Left cardiac atrium (tissue), 4 donors: ENCODE measurements at regions not wholly inside any gene's neighbourhood (a gene's known extent, or its start where the extent isn't known, plus 50 kb on each side); places are given as distances from the start of the nearest gene placed in this dataset.
"Not testable (repeated sequence)": the region's sequence is repeated elsewhere in the genome, so short reads cannot be mapped to it uniquely, and the experiment has no call there.

ENCODE experiments used
- ATAC-seq, 2 donors: fragments of 200-7000 bp; cut with Tn5 transposase; one replicate each; pipeline ENCODE4 v1.9.1; 2020; ENCODE audit warnings: mild to moderate bottlenecking in 2 of 2, moderate library complexity in 2 of 2
- DNase-seq: peaks from one replicate; pipeline ENCODE4 v3.0.0-alpha.2; 2020
- intact Hi-C, 2 donors: fragments of 100-400 bp; cut with DNase I; formaldehyde crosslinking; loops; one replicate each; pipeline versions ENCODE4 v1.14.1 to v1.15.1; 2022 to 2023
- donor health status: DM: no; HTN: yes; CAD: no.
- donor health status: DM: no; HTN: yes; CAD: no; lungs with severe emphysema.
- donor health status: DM: yes; HTN: yes; CAD: no.
- donor health status: Dilated cardiomyopathy.

GRCh38 chr11:112644410-112645131 lies 316.6 kb upstream of the NCAM1 start:
- intact Hi-C loops, result no loop called here
- DNase-seq (no peak), ATAC-seq (no peak)

DNA sequence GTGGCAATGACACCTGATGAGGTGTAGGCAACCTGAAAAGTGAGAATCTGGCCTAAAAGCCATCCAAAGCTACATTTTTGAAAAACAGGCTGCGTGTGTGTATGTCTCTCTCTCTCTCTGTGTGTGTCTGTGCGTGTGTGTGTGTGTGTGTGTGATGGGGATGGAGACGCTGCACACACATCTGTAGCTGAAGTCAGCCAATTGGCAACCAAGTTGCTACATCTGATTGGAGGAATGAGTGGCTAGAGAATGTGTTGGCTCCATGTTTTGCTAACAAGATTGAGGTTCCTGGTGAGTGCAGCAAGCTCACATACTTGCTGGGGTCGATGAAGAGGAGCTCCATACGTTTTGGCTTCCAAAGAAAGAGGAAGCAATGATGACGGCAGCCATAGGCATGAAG lies 311.4 kb upstream of the NCAM1 start:
- DNase-seq (no peak), ATAC-seq (no peak)
- intact Hi-C loops, result loop anchor here in 1 of 2 donors (10.0 kb wide), 3 partner anchors 105 to 305 kb away; no protein-coding TSS in a partner anchor

- DNase-seq (no peak), ATAC-seq (peak; percentile 81)
- intact Hi-C loops, result loop anchor here in 1 of 2 donors (10.0 kb wide), 3 partner anchors 104 to 304 kb away; no protein-coding TSS in a partner anchor
Measured at GRCh38 chr11:112650527-112650926, 310.7 kb upstream of the NCAM1 start.

- intact Hi-C loops, result loop anchor here in 1 of 2 donors (10.0 kb wide), 3 partner anchors 103 to 303 kb away; no protein-coding TSS in a partner anchor
- ATAC-seq (peak in 1 of 2 donors; percentile 32), DNase-seq (no peak)
Measured at GRCh38 chr11:112651386-112651785, 309.8 kb upstream of the NCAM1 start.

DNA sequence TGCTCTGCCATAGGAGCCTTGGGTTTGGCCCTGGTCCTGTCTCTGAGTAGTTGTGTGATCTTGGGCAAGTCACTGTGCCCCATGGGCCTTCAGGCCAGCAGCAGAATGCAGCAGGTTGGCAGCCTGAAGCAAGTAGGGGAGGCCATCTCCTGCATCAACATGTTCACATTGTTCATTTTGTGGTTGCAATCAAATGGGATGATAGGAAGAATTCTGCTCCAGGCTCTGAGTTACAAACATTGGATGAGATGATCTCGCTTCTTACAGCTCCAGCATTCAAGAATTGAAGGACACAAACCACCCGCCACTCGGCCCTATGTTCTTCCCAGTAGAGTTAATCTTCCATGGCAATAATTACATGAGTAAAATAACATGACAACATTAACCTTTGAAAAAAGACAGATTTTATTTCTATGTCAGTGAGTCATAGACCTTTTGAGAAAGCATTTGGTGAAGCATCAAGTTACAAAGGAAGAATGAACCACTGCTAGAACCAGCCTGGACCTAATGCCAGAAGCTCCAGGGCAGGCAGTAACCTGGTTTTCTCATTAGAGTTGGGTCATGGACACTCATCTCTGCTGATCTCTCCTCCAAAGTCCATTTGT lies 308.3 kb upstream of the NCAM1 start:
- intact Hi-C loops, result loop anchor here in 1 of 2 donors (10.0 kb wide), 3 partner anchors 102 to 302 kb away; no protein-coding TSS in a partner anchor
- DNase-seq, result no peak
- no peak for ATAC-seq

GRCh38 chr11:112655371-112655770 lies 305.8 kb upstream of the NCAM1 start:
- DNase-seq, result peak; percentile 82
- peak; percentile 74 to 82 for ATAC-seq
- intact Hi-C loops, result loop anchor here in 1 of 2 donors (10.0 kb wide), 3 partner anchors 99 to 299 kb away; no protein-coding TSS in a partner anchor

- DNase-seq, result no peak
- peak in 1 of 2 donors; percentile 20 for ATAC-seq
- intact Hi-C loops, result loop anchor here in 1 of 2 donors (10.0 kb wide), 3 partner anchors 98 to 298 kb away; no protein-coding TSS in a partner anchor
Measured at GRCh38 chr11:112656772-112657428, 304.3 kb upstream of the NCAM1 start.

- ATAC-seq (peak; percentile 69 to 83), DNase-seq (peak; percentile 46)
- intact Hi-C loops, result loop anchor here in 1 of 2 donors (10.0 kb wide), 3 partner anchors 96 to 296 kb away; no protein-coding TSS in a partner anchor
Measured at GRCh38 chr11:112658431-112658878, 302.8 kb upstream of the NCAM1 start.

- ATAC-seq, result no peak
- intact Hi-C loops, result no loop called here
- DNase-seq, result no peak
Measured at GRCh38 chr11:112661146-112661545, 300.1 kb upstream of the NCAM1 start.

GRCh38 chr11:112661571-112661970 lies 299.6 kb upstream of the NCAM1 start:
- DNase-seq (no peak), ATAC-seq (no peak)
- intact Hi-C loops, result no loop called here

GRCh38 chr11:112662554-112662953 lies 298.7 kb upstream of the NCAM1 start:
- intact Hi-C loops, result no loop called here
- ATAC-seq, result no peak
- DNase-seq, result no peak

DNA sequence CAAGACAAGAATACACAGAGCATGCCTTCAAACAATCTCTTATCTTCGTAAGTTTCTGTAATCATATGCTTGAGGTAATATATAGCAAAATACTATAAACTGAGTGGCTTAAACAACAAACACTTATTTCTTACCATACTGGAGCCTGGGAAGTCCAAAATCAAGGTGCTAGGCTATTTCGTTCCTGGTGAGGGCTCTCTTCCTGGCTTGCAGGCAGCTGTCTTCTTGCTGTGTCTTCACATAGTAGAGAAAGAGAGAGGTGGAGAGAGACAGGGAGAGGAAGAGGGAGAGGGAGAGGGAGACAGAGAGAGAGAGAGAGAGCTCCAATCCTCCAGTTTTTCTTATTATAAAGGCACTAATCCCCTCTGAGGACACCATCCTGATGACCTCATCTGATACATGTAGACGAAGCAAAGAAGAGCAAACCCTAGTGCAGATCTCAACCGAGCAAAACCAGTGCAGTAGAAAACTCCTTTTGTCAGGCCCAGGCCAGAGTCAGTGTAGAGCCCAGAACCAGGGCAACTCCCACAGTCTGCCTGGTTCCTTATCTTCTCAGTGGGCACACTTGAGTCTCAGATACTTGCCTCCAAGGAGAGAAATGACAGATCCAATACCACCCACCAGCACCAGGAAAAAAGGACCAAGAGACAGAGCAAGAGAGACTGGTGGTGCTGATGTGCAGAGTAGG lies 297.1 kb upstream of the NCAM1 start:
- DNase-seq, result no peak
- ATAC-seq, result no peak
- intact Hi-C loops, result no loop called here

DNA sequence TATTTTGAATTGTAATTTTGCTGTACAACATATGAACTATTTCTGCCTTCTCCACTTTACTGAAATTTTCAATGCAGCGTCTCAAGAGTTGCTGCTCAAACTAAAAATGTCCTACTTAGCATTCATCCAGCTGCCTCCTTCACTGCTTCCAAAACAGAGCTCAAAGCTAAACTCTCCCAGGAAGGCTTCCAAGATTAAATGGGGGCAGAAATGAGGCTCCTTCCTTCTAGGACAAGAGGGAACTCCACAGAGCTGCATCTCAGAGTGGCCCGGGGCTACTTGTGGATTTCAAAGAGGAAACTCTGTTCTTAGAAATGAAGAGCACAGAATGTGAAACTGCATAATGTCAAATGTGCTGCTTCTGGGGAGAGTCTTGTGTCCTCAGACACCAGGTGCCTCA lies 295.9 kb upstream of the NCAM1 start:
- intact Hi-C loops, result no loop called here
- no peak for ATAC-seq

GRCh38 chr11:112666253-112666652 lies 295.0 kb upstream of the NCAM1 start:
- DNase-seq (no peak), ATAC-seq (no peak)
- intact Hi-C loops, result no loop called here

More for the DNA sequence above, 295.9 kb upstream of the NCAM1 start:
- DNase-seq, result no peak

DNA sequence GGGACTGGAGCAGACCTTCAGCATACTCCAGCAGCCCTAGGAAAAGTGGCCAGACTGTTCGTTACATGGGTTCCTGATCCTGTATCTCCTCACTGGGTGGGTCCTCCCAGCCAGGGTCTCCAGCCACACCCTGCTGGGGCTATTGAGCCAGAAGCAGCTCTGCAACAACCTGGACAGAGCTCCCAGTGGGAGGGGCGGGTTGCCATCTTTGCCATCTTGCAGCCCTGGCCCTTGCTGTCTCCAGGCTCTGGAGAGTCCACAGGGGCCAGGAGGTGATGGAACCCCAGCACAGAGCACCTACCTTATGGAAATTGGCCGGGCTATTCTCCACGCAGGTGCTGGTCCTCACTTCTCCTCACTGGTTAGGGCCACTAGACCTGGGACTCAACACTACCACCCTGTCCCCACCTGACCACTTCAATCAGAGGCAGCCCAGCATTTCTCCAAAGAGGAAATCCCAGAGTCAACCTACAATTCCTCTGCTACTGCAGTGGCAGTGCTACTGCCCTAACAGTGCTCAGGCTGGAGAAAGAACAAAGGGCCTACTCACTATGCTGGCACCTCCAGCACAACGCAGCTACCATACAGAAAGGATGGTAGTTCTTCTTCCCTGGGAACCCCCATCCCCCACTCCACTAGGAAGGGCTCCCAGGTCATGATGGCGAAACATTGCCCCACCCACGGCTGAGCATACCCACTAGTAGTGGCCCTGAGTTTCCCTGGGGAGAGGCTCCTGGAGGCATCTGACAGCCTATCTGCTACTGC lies 290.2 kb upstream of the NCAM1 start:
- ATAC-seq (no peak), DNase-seq (no peak)
- intact Hi-C loops, result no loop called here

DNA sequence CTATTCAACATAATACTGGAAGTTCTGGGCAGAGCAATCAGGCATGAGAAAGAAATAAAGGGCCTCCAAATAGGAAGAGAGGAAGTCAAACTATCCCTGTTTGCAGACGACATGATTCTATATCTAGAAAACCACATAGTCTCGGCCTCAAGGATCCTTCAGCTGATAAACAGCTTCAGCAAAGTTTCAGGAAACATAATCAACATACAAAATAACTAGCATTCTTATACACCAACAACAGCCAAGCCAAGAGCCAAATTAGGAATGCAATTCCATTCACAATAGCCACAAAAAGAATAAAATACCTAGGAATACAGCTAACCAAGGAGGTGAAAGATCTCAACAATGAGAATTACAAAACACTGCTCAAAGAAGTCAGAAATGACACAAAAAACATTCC lies 287.8 kb upstream of the NCAM1 start:
- ATAC-seq, intact Hi-C loops, DNase-seq: not testable (repeated sequence)

GRCh38 chr11:112685111-112685510 lies 276.1 kb upstream of the NCAM1 start:
- intact Hi-C loops, result no loop called here
- DNase-seq, result no peak
- no peak for ATAC-seq

DNA sequence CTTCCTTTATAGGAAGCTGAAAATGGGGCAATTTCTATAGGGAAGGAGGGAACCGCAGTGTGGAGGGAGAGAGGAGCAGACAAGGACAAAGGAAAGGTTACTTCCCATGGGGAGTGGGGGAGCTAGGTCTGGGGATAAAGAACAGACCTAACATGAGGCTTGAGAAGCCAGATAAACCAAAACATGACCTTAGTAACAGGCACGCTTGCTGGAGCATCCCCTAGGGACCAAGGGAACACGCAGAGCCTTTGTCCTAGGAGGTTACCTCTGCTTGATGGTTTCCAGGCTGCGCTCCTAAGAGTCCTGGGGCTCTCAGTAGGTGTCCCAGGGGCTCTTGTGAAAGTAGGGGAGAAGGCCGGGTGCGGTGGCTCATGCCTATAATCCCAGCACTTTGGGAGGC lies 271.4 kb upstream of the NCAM1 start:
- intact Hi-C loops, result no loop called here
- no peak for DNase-seq
- no peak for ATAC-seq
